Lung (tissue), 11 donors: ENCODE measurements at regions not wholly inside any gene's neighbourhood (a gene's known extent, or its start where the extent isn't known, plus 50 kb on each side); places are given as distances from the start of the nearest gene placed in this dataset.

Experiments used
- ATAC-seq: fragments of 200-7000 bp; cut with Tn5 transposase; one replicate; pipeline ENCODE4 v1.9.1; 2020; ENCODE audit warnings: moderate number of reproducible peaks; ENCODE audit not compliant: insufficient read depth, low FRiP score
- DNase-seq, 3 donors: peaks; one replicate each; pipeline ENCODE4 v3.0.0-alpha.2; 2013 to 2017
- H3K27ac ChIP-seq, 2 donors: one replicate each; pipeline ENCODE4 v1.5.1; 2013; ENCODE audit warnings: mild to moderate bottlenecking in 2 of 2, moderate library complexity in 2 of 2, control low read depth in 1 of 2, inconsistent platforms in 1 of 2, low read depth in 1 of 2, low read length in 1 of 2
- H3K27me3 ChIP-seq, 3 donors: one replicate each; pipeline ENCODE4 v1.5.1; 2013; ENCODE audit warnings: low read length in 2 of 3; ENCODE audit not compliant: control insufficient read depth in 3 of 3, insufficient read depth in 3 of 3
- H3K36me3 ChIP-seq, 4 donors: one replicate each; pipeline ENCODE4 v1.5.1; 2013; ENCODE audit warnings: low read length in 4 of 4, mild to moderate bottlenecking in 1 of 4, moderate library complexity in 1 of 4; ENCODE audit not compliant: control insufficient read depth in 4 of 4, insufficient read depth in 4 of 4
- H3K4me1 ChIP-seq, 5 donors: one replicate each; pipeline ENCODE4 v1.5.1; 2013; ENCODE audit warnings: low read length in 5 of 5, mild to moderate bottlenecking in 2 of 5, moderate library complexity in 1 of 5; ENCODE audit not compliant: control insufficient read depth in 5 of 5, insufficient read depth in 5 of 5
- H3K4me3 ChIP-seq: one replicate; pipeline ENCODE4 v1.5.1; 2013; ENCODE audit warnings: mild to moderate bottlenecking, control low read depth, moderate library complexity
- H3K9ac ChIP-seq, 2 donors: one replicate each; pipeline ENCODE4 v1.5.1; 2013; ENCODE audit warnings: low read length in 2 of 2, control low read depth in 1 of 2; ENCODE audit not compliant: insufficient read depth in 1 of 2
- H3K9me3 ChIP-seq, 4 donors: one replicate each; pipeline ENCODE4 v1.5.1; 2013; ENCODE audit warnings: low read length in 3 of 4, mild to moderate bottlenecking in 1 of 4, moderate library complexity in 1 of 4; ENCODE audit not compliant: control insufficient read depth in 4 of 4, insufficient read depth in 3 of 4
- CTCF ChIP-seq: IDR thresholded peaks from 2 replicates; pipeline ENCODE4 v1.5.1; 2012; ENCODE audit warnings: mild to moderate bottlenecking; ENCODE audit errors: control extremely low read depth, extremely low read depth
- WGBS, 2 donors: extraction: QIAGEN DNeasy Blood & Tissue Kit; methylation state at CpG; one replicate each; pipeline ENCODE4 v1.1.7; 2013; 5-methylcytosine and 5-hydroxymethylcytosine counted together
- donor health status: control.
- donor health status: control.
- donor health status: Bipolar disorder and iron deficiency.
- donor health status: healthy.
- donor health status: DM: yes; HTN: yes; CAD: no.

DNA sequence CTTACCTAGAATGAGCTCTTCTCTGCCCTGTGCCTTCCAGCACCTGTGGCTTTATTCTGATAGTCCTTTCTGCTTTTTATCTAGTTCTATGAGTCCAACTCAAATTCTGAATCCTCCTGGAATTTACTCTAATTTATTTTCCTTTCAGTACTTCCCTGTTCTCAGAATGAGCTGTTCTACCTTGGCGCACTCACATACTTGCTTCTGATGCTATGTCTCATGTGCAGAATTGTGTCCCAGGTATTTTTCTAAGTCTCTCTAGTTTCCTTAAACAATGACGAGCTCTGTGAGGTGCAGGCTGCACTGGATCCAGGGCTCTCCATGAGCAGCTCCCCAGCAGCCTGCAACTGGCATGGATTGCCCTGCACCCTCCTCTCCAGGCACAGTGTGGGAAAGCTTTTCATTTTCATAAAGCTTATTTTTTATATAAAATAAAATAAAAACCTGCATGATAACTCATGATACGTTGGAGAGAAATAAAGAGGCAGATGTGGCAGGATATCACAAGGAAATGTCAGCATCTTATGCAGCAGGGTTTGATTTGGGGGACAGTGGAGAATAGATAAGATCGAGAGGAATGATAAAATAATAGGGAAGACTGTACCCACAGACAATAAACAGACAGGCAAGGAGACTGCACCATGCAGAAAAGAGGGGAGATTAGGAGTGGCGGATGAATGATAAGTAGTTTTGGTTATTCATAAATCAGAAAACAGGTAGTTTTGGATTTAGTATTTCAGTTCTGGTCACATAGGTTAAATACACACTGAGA lies 258.2 kb upstream of the POM121L12 start:
- H3K27ac ChIP-seq, result no peak overlapping the region
- no peaks in the 10 kb centered on the region for H3K27me3 ChIP-seq
- no peak for ATAC-seq
- WGBS, 2 donors, result 67 to 78% methylated on average over 5 of the region's 5 CpGs
- no peak overlapping the region for H3K9ac ChIP-seq
- no peaks in the 10 kb centered on the region for H3K9me3 ChIP-seq
- no peak for TF ChIP-seq CTCF
- no peaks in the 10 kb centered on the region for H3K4me1 ChIP-seq
- DNase-seq, result no peak
- no peak overlapping the region for H3K4me3 ChIP-seq
- no peaks in the 10 kb centered on the region for H3K36me3 ChIP-seq

DNA sequence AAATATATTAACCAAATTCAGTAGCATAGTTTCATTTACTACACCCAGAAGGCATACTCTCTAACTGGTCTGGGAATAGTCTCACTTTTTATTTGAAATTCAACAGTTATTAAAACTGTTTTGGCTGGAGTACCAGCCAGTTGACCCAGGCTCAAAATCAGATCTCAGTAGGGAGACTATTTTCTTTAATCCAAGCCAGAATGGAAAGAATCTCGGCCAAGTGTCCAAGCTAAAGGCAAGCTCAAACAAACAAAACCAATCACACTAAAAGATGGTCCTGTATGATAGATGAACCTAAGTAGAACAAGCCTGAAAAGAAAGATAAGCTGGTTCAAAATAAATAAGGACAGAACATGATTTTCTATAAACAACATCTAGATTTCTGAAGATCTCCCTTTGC lies 259.6 kb upstream of the POM121L12 start:
- WGBS, 2 donors, result 57 to 73% methylated on average over 1 of the region's 1 CpG
- H3K4me1 ChIP-seq, result no peaks in the 10 kb centered on the region

DNA sequence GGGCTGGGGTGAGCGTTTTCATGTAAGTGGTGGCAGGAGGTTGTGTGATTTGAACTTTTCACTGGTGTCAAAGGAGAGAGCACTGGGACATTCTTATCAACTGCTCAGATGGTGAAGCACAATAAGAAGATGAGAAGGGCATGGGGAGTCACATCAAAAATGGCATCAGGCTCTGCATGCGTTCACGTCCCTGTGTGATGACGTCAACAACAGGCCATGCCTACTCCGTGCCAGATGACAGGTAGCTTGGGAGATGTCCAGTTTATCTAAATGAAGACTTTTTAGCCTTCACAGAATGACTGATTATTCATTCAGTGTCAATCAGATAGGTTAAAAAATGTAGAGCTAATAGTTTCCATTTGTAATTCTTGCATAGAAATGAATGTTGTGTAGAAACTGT lies 264.3 kb upstream of the POM121L12 start:
- 84 to 91% methylated on average over 5 of the region's 5 CpGs for WGBS, 2 donors

More for the DNA sequence above, 259.6 kb upstream of the POM121L12 start:
- no peaks in the 10 kb centered on the region for H3K36me3 ChIP-seq
- TF ChIP-seq CTCF, result no peak
- ATAC-seq (no peak), DNase-seq (peak in 1 of 3 donors; percentile 6)
- H3K4me3 ChIP-seq, result no peak overlapping the region
- H3K9me3 ChIP-seq, result no peaks in the 10 kb centered on the region
- H3K27ac ChIP-seq, result no peak overlapping the region
- no peaks in the 10 kb centered on the region for H3K27me3 ChIP-seq
- no peak overlapping the region for H3K9ac ChIP-seq

More for the DNA sequence above, 264.3 kb upstream of the POM121L12 start:
- Histone ChIP-seq H3K9ac (no peak overlapping the region), H3K27me3 (no peaks in the 10 kb centered on the region), H3K36me3 (no peaks in the 10 kb centered on the region), H3K9me3 (no peaks in the 10 kb centered on the region), H3K4me3 (no peak overlapping the region), H3K4me1 (no peaks in the 10 kb centered on the region), H3K27ac (no peak overlapping the region)
- TF ChIP-seq CTCF, result no peak
- DNase-seq, result no peak
- no peak for ATAC-seq
